Activated CD8-positive, alpha-beta T cell treated with anti-CD3 and anti-CD28 coated beads for 36 hours (primary cell): ENCODE measurements at regions not wholly inside any gene's neighbourhood (a gene's known extent, or its start where the extent isn't known, plus 50 kb on each side); places are given as distances from the start of the nearest gene placed in this dataset.

Source experiments
- ATAC-seq: fragments of 200-7000 bp; cut with Tn5 transposase; one replicate; pipeline ENCODE4 v1.10.0; 2021; ENCODE audit warnings: mild to moderate bottlenecking, moderate library complexity
- CTCF ChIA-PET: fragments of 350-600 bp; sonication (Branson Sonifier 250); formaldehyde crosslinking; loops from one replicate; lab custom pipeline; 2021; ENCODE audit warnings: antibody characterized with exemption; lab: Charles Lee
- POLR2A ChIA-PET: fragments of 350-600 bp; sonication (Branson Sonifier 250); formaldehyde crosslinking; loops from one replicate; lab custom pipeline; 2021; ENCODE audit warnings: antibody characterized with exemption; lab: Charles Lee
- DNase-seq: peaks from one replicate; pipeline ENCODE4 v3.0.0-alpha.2; 2020
- H3K27ac Mint-ChIP-seq: one replicate; pipeline ENCODE4 v1.8.0; 2021; ENCODE audit warnings: mild to moderate bottlenecking, mixed read lengths
- H3K27me3 Mint-ChIP-seq: one replicate; pipeline ENCODE4 v1.8.0; 2021; ENCODE audit warnings: mixed read lengths
- H3K36me3 Mint-ChIP-seq: one replicate; pipeline ENCODE4 v1.8.0; 2021; ENCODE audit warnings: low read depth, mixed read lengths
- H3K4me1 Mint-ChIP-seq: one replicate; pipeline ENCODE4 v1.8.0; 2021; ENCODE audit warnings: low read depth, mixed read lengths
- H3K4me3 Mint-ChIP-seq: one replicate; pipeline ENCODE4 v1.8.0; 2021; ENCODE audit warnings: mild to moderate bottlenecking, moderate library complexity, mixed read lengths
- H3K9me3 Mint-ChIP-seq: one replicate; pipeline ENCODE4 v1.8.0; 2021; ENCODE audit warnings: mixed read lengths
- CTCF ChIP-seq: fragments of 200-600 bp; IDR thresholded peaks from one replicate; pipeline ENCODE4 v1.8.0; 2022; ENCODE audit warnings: antibody characterized with exemption, mild to moderate bottlenecking
- intact Hi-C: fragments of 100-400 bp; cut with micrococcal nuclease; formaldehyde crosslinking; loops from one replicate; pipeline ENCODE4 v1.10.0; 2022

GRCh38 chr10:128774979-128775378 is 648.8 kb upstream of the MKI67 start:
- Mint-ChIP-seq H3K9me3 (no peaks in the 10 kb centered on the region), H3K27me3 (peaks cover 2% of the 10 kb centered on the region), H3K36me3 (no peaks in the 10 kb centered on the region), H3K4me3 (no peak overlapping the region), H3K27ac (no peak overlapping the region), H3K4me1 (no peaks in the 10 kb centered on the region)
- DNase-seq (no peak), ATAC-seq (no peak)
- ChIA-PET CTCF (no interaction called here), POLR2A (no interaction called here)
- intact Hi-C loops, result no loop called here
- no peak for TF ChIP-seq CTCF

- ATAC-seq, result no peak
- POLR2A ChIA-PET, result no interaction called here
- no peak for TF ChIP-seq CTCF
- intact Hi-C loops, result no loop called here
- no peak overlapping the region for H3K27ac Mint-ChIP-seq
- peaks cover 2% of the 10 kb centered on the region for H3K27me3 Mint-ChIP-seq
- H3K4me3 Mint-ChIP-seq, result no peak overlapping the region
- no peak for DNase-seq
- H3K9me3 Mint-ChIP-seq, result no peaks in the 10 kb centered on the region
- H3K36me3 Mint-ChIP-seq, result no peaks in the 10 kb centered on the region
- H3K4me1 Mint-ChIP-seq, result no peaks in the 10 kb centered on the region
- CTCF ChIA-PET, result no interaction called here
These were observed 649.5 kb upstream of the MKI67 start for GRCh38 chr10:128775743-128776142.

GRCh38 chr10:128776673-128777252 is 650.5 kb upstream of the MKI67 start:
- Mint-ChIP-seq H3K36me3 (no peaks in the 10 kb centered on the region), H3K4me1 (no peaks in the 10 kb centered on the region), H3K27ac (no peak overlapping the region), H3K27me3 (peaks cover 2% of the 10 kb centered on the region), H3K4me3 (no peak overlapping the region), H3K9me3 (no peaks in the 10 kb centered on the region)
- ChIA-PET POLR2A (no interaction called here), CTCF (no interaction called here)
- ATAC-seq (no peak), DNase-seq (no peak)
- no peak for TF ChIP-seq CTCF
- intact Hi-C loops, result no loop called here

- no peaks in the 10 kb centered on the region for H3K36me3 Mint-ChIP-seq
These were observed 651.1 kb upstream of the MKI67 start for GRCh38 chr10:128777342-128777741.

GRCh38 chr10:128779416-128779815 is 653.2 kb upstream of the MKI67 start:
- H3K9me3 Mint-ChIP-seq, result no peaks in the 10 kb centered on the region
- ChIA-PET POLR2A (no interaction called here), CTCF (no interaction called here)
- DNase-seq (no peak), ATAC-seq (no peak)
- intact Hi-C loops, result no loop called here
- no peak for TF ChIP-seq CTCF
- no peaks in the 10 kb centered on the region for H3K4me1 Mint-ChIP-seq
- no peaks in the 10 kb centered on the region for H3K36me3 Mint-ChIP-seq
- H3K27me3 Mint-ChIP-seq, result peaks cover 2% of the 10 kb centered on the region
- no peak overlapping the region for H3K27ac Mint-ChIP-seq
- H3K4me3 Mint-ChIP-seq, result no peak overlapping the region

More at GRCh38 chr10:128777342-128777741, 651.1 kb upstream of the MKI67 start:
- Mint-ChIP-seq H3K9me3 (no peaks in the 10 kb centered on the region), H3K4me3 (no peak overlapping the region), H3K27me3 (peaks cover 2% of the 10 kb centered on the region), H3K27ac (no peak overlapping the region), H3K4me1 (no peaks in the 10 kb centered on the region)
- TF ChIP-seq CTCF, result no peak
- ChIA-PET POLR2A (no interaction called here), CTCF (no interaction called here)
- intact Hi-C loops, result no loop called here
- no peak for ATAC-seq
- DNase-seq, result no peak
